ENCODE measurements at regions not wholly inside any gene's neighbourhood (a gene's known extent, or its start where the extent isn't known, plus 50 kb on each side); places are given as distances from the start of the nearest gene placed in this dataset.

DNA sequence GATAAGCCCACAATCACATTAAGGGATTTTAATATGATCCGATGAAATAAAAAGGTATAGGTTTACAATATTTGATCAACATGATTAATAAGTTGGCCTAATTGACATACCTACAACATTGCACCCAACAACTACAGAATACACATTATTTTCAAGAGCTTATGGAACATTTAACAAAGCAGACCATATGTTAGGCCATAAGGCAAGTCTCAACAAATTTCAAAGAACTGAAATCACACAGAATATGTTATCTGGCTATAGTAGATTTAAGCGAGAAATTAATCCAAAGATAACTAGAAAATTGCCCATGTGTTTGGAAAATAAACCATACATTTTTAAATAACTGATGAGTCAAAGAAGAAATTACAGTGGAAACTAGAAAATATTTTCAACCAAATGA, 126.0 kb upstream of the KCNG1 start:
- TF ChIP-seq, protein P1, sequence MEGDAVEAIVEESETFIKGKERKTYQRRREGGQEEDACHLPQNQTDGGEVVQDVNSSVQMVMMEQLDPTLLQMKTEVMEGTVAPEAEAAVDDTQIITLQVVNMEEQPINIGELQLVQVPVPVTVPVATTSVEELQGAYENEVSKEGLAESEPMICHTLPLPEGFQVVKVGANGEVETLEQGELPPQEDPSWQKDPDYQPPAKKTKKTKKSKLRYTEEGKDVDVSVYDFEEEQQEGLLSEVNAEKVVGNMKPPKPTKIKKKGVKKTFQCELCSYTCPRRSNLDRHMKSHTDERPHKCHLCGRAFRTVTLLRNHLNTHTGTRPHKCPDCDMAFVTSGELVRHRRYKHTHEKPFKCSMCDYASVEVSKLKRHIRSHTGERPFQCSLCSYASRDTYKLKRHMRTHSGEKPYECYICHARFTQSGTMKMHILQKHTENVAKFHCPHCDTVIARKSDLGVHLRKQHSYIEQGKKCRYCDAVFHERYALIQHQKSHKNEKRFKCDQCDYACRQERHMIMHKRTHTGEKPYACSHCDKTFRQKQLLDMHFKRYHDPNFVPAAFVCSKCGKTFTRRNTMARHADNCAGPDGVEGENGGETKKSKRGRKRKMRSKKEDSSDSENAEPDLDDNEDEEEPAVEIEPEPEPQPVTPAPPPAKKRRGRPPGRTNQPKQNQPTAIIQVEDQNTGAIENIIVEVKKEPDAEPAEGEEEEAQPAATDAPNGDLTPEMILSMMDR (IDR thresholded peaks at IDR 0.05; ENCODE audit: poor library complexity) = no peak
- TF ChIP-seq EZH2 (IDR thresholded peaks at IDR 0.05; ENCODE audit: borderline replicate concordance) = no peak

Measured in hepatocyte (in vitro differentiated cells).